B cell (primary cell): ENCODE measurements at regions not wholly inside any gene's neighbourhood (a gene's known extent, or its start where the extent isn't known, plus 50 kb on each side); places are given as distances from the start of the nearest gene placed in this dataset.
"Not testable (repeated sequence)": the region's sequence is repeated elsewhere in the genome, so short reads cannot be mapped to it uniquely, and the experiment has no call there.

ENCODE experiments used
- CTCF ChIP-seq: fragments of 200-600 bp; IDR thresholded peaks from one replicate; pipeline ENCODE4 v1.8.0; 2022; ENCODE audit warnings: antibody characterized with exemption, mild to moderate bottlenecking
- EZH2 ChIP-seq: IDR thresholded peaks from 2 replicates; pipeline ENCODE4 v1.6.1; 2012; ENCODE audit warnings: borderline replicate concordance, low read depth, mild to moderate bottlenecking, moderate library complexity, low read length; ENCODE audit not compliant: insufficient read depth, poor library complexity, severe bottlenecking

DNA sequence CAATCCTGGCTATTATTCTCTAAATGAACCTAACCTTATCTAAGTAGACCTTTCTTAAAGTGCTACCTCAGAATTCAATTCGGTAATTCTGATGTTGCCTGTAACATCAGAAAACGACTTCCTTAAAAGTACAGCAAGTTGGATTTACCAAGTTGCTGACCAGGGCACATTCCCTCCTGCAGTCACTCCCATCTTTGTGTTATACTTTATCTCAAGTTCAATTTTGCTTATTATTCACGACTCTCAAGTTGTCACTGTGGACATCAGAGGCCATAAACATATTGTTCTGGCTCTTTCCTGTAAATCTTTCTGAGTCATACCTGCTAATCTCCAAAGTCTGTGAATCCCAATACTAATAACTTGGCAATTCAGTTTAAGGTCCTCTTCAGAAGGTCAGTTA is 64.6 kb upstream of the ZSCAN2 start:
- TF ChIP-seq CTCF, EZH2: not testable (repeated sequence)
